OCI-LY3 (cell line): ENCODE measurements at regions not wholly inside any gene's neighbourhood (a gene's known extent, or its start where the extent isn't known, plus 50 kb on each side); places are given as distances from the start of the nearest gene placed in this dataset.

Experiments used
- CTCF ChIP-seq: fragments of 200-600, 300-600 bp; sonication (generic); IDR thresholded peaks from 2 replicates; pipeline ENCODE4 v1.5.1; 2014; ENCODE audit warnings: antibody characterized with exemption, low read length, low read depth
- EZH2phosphoT487 ChIP-seq: fragments of 200-600 bp; shearing (Covaris generic); IDR thresholded peaks from 2 replicates; pipeline ENCODE4 v1.6.1; 2018; ENCODE audit warnings: antibody characterized with exemption, mixed run types, low read depth

- TF ChIP-seq CTCF (no peak), EZH2phosphoT487 (no peak)
Measured at GRCh38 chr14:53310412-53310811, 157.3 kb upstream of the DDHD1 start.
